HG03342 (cell line): ENCODE measurements at regions not wholly inside any gene's neighbourhood (a gene's known extent, or its start where the extent isn't known, plus 50 kb on each side); places are given as distances from the start of the nearest gene placed in this dataset.
"Not testable (repeated sequence)": the region's sequence is repeated elsewhere in the genome, so short reads cannot be mapped to it uniquely, and the experiment has no call there.

Experiments
- ATAC-seq: cut with Tn5 transposase; IDR thresholded peaks from one replicate; pipeline ENCODE4 v1.9.1; 2021; ENCODE audit warnings: mild to moderate bottlenecking, moderate library complexity; ENCODE audit not compliant: unreplicated experiment

DNA sequence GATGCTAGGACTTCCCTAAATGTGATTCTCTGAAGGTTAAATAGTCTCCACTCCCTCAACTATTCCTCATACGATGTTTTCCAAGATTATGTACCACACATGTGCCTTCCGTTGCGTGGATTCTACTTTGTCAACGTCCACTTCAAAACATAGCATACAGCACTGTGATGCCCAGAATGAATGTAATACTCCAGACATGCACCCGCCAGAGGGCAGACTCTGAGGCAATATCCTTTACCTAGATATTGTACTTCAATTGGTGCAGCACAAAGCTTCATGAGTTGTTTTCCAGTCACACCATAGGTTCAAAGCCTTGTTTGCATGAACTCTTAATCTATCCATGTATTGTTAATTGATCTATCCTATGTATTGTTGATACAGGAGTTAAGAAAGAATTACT, 201.0 kb upstream of the NABP1 start:
- no peak for ATAC-seq

GRCh38 chr2:191478799-191479679, 198.9 kb upstream of the NABP1 start:
- no peak for ATAC-seq

DNA sequence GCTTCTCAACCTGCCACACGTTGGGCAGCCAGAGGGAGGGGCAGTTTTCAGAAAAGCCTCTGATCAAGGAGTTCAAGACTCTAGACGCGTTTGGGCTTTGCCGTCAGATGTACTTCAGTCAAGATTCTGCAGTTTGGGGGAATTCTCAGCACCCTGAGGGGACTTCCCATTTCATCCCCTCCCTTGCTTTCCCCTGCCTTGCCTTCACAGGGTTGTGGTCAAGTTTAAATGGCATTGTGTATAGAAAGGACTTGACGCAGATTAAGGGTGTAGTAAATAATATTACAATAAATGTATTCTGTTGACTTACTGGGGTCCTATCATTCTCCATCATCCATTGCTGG, 198.3 kb upstream of the NABP1 start:
- no peak for ATAC-seq

DNA sequence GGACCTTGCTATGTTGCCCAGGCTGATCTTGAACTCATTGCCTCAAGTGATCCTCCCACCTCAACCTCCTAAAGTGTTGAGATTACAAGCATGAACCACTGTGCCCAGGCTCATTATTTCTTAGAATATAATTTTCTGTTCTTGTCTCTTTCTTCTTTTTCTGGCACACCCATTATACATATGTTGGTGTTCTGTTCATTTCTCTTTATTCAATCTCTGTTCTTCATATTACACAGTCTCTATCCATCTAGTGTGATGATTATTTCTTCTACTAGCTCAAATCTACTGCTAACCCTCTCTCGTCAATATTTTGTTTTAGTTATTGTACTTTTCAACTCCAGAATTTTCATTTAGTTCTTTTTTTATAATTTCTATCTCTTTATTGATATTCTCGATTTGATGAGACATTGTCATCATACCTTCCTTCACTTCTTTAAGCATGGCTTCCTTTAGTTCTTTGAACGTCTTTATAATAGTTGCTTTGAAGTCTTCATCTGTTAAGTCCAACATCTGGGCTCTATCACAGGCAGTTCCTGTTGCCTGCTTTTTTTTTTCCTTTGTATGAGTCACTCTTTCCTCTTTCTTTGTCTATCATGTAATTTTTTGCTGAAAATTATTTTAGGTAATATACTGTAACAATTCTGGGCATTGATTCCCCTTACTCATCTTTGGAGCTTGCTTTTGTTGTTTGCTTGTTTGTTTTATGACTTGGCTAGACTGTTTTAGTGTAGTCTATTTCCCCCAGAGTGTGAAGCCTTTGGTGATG, 196.4 kb upstream of the NABP1 start:
- ATAC-seq, result no peak

DNA sequence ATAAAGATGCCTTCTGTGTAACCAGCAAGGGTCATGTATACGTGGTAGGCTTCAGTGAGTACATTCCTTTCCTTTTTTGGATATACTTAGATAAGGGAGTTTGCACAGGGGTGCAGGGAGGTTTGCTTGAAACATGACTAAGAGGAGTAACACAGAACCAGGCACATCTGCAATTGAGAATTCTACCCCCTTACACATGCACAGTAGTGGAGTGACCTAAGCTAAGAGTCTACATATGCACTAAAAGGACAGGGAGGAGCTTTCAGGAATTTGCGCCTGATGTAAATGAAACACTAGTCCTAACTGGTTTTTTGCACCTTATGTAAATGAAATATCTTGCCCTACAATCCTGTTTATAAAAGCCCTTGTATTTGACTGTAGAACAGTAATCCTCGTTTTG, 194.8 kb upstream of the NABP1 start:
- ATAC-seq, result no peak

DNA sequence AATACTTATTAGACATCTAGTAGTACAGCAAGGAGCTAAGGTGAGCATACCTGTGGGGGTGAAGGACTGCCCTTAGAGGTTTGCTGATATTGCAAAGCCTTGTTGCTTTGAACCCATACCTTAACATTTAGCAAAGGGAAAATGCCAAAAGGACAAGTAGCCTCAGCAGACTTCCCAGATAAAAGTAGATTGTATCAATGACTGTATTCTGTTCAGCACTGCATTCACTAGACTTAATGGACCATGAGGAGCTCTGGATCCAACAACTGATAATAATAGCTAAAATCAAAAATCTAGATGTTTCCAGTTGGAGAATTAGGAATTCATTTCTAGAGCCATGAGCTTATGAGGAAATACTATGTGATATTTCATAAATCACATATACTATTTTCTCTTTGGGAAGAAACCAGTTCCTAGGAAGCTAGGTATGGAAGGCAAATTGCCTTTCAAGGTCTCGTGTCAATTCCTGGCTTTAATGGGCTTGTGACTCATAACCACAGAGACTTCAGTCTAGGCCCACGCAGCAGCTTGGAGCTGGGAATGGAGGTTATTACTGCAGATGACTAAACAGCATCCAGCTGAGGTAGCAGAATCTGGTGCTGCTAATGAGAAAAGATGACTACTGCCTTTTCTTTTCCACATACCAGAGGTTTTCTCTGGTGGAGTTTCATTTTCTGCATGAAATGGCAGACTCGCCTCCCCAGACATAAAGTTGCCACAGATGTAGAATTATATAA, 191.2 kb upstream of the NABP1 start:
- ATAC-seq, result no peak

DNA sequence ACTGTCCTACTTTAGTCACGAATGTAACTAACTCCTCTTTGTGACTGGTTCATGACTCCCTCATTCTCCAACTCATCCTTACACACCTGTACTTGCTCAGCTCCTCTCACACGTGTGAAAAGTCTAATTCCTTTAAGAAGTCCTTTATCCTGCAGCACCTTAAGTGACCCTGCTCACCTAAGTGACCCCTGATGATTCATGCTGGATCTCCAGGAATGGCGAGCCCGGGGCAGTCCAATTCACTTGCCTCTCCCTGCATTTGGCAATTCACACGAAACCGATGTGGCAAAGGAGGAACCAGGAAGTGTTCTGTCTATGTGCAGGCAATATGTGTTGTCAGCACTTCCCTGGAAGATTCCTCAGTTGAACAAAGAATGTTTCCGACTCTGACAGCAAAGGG, 189.8 kb upstream of the NABP1 start:
- no peak for ATAC-seq

DNA sequence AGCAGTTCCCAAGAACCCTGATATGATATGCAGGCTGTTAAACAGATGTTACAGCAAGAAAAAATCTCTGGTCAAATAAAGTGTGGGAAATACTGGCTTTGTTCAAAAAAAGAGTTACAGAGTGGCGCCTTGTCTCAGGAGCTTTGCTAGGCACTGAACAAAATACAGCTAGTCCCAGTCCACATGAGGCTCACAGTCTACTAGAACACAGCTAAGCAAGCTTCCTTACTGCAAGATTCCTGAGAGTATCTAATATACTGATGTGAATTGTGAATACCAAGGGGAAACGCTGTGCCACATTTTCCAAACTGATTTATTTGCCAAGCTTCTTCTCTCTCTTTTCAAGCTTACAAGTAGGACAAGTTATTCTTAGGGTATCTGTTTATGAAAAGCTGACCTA, 188.8 kb upstream of the NABP1 start:
- ATAC-seq, result no peak

GRCh38 chr2:191496838-191497237, 181.1 kb upstream of the NABP1 start:
- ATAC-seq, result no peak

DNA sequence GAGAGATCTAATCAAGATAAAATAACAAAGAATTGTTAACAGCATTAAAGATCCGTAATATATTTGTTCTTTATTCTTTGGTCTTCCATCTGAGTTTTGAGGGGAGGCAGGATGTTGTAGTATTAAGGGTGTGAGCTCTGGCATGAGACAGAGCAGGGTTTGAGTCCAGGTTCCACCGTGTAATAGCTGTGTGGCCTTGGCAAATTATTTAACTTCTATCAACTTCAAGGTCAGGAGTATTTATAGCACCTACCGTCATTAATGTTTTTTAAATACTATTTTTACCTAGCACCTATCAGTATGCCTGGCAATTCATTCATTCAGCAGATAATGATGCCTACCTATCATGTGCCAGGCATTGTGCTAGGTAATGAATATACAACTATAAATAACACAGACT, 180.1 kb upstream of the NABP1 start:
- ATAC-seq, result no peak

DNA sequence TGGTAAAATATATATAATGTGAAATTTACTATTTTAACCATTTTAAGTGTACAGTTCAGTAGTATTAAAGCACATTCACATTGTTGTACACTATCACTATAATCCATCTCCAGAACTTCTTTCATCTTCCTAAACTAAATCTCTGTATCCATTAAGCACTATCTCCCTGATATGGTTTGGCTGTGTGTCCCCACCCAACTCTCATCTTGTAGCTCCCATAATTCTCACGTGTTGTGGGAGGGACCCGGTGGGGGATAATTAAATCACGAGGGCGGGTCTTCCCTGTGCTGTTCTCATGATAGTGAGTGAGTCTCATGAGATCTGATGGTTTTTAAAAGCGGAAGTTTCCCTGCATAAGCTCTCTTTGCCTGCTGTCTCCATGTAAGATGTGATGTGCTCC, 178.9 kb upstream of the NABP1 start:
- no peak for ATAC-seq

DNA sequence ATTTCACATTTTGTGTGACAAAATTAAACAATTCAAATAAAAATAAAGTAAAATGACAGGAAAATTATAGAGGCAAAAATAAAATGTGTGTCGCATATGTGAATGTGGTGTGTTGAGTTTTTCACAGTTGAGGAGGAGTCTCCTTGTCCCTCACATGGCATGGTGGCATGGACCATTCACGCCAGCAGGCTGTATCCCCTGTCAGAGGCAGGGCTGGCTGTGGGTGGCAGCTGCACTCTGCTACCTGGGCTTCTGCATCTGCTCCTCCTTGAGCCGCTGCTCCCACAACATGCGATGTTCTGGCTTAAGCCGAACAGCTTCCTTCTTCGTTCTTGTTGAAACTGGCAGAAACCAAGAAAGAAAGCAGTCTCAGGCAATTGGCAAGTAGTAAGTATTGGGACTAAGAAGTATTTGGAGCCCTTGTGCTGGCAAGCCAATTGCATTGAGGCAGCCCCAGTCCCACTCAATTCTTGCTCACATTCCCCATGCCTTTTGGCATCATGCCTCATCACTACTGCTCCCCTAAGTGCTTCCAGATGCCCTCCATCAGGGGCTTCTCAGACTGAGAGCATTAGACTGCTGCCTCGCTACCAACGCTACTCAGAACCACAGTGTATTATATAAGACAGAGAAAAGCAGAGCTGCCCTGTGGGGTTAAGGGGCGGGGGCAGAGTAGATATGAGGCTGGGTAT, 177.9 kb upstream of the NABP1 start:
- no peak for ATAC-seq

DNA sequence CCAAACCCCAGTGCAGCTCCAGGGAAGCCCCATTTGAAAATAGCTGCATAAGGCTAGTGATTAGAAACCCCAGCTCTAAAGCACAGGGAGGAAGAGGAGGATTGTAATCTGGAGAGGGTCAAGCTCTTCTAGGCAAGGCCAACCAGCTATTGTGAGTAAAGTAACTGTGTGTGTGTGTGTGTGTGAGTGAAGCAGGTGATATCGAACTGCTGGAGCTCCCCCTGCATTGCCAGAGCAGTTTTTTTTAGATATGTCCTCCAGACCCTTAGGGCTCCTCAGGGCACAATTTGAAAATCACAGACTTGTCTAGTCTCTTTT, 177.4 kb upstream of the NABP1 start:
- no peak for ATAC-seq

DNA sequence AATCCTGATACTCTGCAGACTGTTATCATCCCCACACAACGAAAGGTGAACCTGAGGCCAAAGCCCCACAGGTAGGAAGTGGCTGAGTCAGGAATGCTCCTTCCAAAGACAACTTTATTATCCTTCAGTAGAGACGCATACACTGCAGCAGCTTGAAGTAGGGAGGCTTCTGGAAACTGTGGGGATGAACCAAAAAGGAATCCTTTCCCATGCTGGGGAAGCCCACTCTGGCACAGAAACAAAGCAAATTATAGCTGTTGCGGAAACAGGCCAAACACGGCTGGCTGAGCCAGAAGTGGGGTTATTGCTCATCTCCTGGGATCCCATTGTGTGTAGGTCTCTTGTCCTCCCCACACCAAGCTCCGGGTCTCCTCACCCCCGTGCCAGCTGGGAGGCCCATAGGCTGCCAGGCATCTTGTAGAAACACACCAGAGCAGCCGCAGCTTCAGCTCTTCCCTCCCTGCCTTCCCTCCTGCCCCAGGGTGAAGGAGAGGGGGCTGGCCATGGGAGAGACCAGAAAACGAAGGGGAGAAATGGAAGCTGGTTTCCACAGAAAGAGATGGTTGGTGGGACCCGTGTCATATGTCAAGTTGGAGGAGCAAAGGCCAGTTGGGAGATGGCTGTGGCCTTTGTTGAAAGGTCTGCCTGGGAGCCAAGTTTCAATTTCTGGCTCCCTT, 176.9 kb upstream of the NABP1 start:
- no peak for ATAC-seq

- no peak for ATAC-seq
Observed at GRCh38 chr2:191501561-191502168, 176.3 kb upstream of the NABP1 start.

- ATAC-seq, result no peak
Observed at GRCh38 chr2:191506515-191506914, 171.4 kb upstream of the NABP1 start.

GRCh38 chr2:191507252-191507853, 170.6 kb upstream of the NABP1 start:
- ATAC-seq, result not testable (repeated sequence)

DNA sequence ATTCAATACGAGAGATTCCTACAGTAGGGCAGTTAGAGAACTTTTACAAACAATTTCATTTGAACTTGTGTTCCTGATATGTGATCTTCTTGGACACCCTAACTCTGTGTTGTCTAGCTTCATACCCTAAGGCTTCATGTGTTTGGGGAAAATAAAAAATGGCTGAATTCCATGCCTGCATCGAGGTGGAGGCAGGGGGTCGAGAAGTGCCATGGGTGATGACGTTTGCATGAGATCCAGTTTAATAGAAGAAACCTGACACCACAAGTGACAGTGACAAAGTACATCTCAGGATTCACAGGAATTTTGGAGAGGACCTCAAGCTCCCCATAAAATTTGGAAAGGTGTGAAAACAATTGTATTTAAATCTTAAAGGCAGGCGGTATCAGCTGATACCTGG, 169.2 kb upstream of the NABP1 start:
- ATAC-seq, result no peak

- ATAC-seq, result no peak
Observed at GRCh38 chr2:191512216-191512835, 165.6 kb upstream of the NABP1 start.
